HG03095 (cell line): ENCODE measurements at regions not wholly inside any gene's neighbourhood (a gene's known extent, or its start where the extent isn't known, plus 50 kb on each side); places are given as distances from the start of the nearest gene placed in this dataset.

Source experiments
- ATAC-seq: cut with Tn5 transposase; IDR thresholded peaks from one replicate; pipeline ENCODE4 v1.9.1; 2021; ENCODE audit warnings: moderate library complexity; ENCODE audit not compliant: unreplicated experiment

GRCh38 chr4:159443975-159444374 lies 341.1 kb downstream of the RAPGEF2 start:
- no peak for ATAC-seq

GRCh38 chr4:159444678-159445077 lies 341.8 kb downstream of the RAPGEF2 start:
- no peak for ATAC-seq

GRCh38 chr4:159445692-159446091 lies 342.8 kb downstream of the RAPGEF2 start:
- no peak for ATAC-seq

GRCh38 chr4:159446266-159446976 lies 343.5 kb downstream of the RAPGEF2 start:
- ATAC-seq: peak; percentile 100

- no peak for ATAC-seq
Observed at GRCh38 chr4:159447296-159447695, 344.4 kb downstream of the RAPGEF2 start.

- ATAC-seq: no peak
Observed at GRCh38 chr4:159451006-159451405, 348.1 kb downstream of the RAPGEF2 start.

- ATAC-seq: no peak
Observed at GRCh38 chr4:159455675-159456237, 352.9 kb downstream of the RAPGEF2 start.

- no peak for ATAC-seq
Observed at GRCh38 chr4:159460371-159460770, 357.5 kb downstream of the RAPGEF2 start.

GRCh38 chr4:159463235-159463634 lies 360.4 kb downstream of the RAPGEF2 start:
- no peak for ATAC-seq

- no peak for ATAC-seq
Observed at GRCh38 chr4:159464302-159464701, 361.4 kb downstream of the RAPGEF2 start.

- no peak for ATAC-seq
Observed at GRCh38 chr4:159476886-159477285, 374.0 kb downstream of the RAPGEF2 start.

GRCh38 chr4:159480826-159481225 lies 377.9 kb downstream of the RAPGEF2 start:
- no peak for ATAC-seq

GRCh38 chr4:159481936-159482335 lies 379.1 kb downstream of the RAPGEF2 start:
- no peak for ATAC-seq

GRCh38 chr4:159483110-159483781 lies 380.4 kb downstream of the RAPGEF2 start:
- no peak for ATAC-seq

GRCh38 chr4:159483782-159484741 lies 381.2 kb downstream of the RAPGEF2 start:
- ATAC-seq: no peak

GRCh38 chr4:159484864-159485263 lies 382.0 kb downstream of the RAPGEF2 start:
- no peak for ATAC-seq

GRCh38 chr4:159487284-159487747 lies 384.4 kb downstream of the RAPGEF2 start:
- ATAC-seq: peak; percentile 98

- ATAC-seq: no peak
Observed at GRCh38 chr4:159489646-159490045, 386.8 kb downstream of the RAPGEF2 start.

- no peak for ATAC-seq
Observed at GRCh38 chr4:159495515-159496236, 392.8 kb downstream of the RAPGEF2 start.

GRCh38 chr4:159496248-159496647 lies 393.4 kb downstream of the RAPGEF2 start:
- no peak for ATAC-seq
